WTC11 (cell line): ENCODE measurements at regions not wholly inside any gene's neighbourhood (a gene's known extent, or its start where the extent isn't known, plus 50 kb on each side); places are given as distances from the start of the nearest gene placed in this dataset.

Source experiments
- ATAC-seq: fragments of 200-7000 bp; cut with Tn5 transposase; 2 replicates; pipeline ENCODE4 v1.10.0; 2021; ENCODE audit warnings: mild to moderate bottlenecking, moderate library complexity
- CTCF ChIA-PET: fragments of 300-600 bp; sonication (Branson Sonifier 250); formaldehyde crosslinking; loops from one replicate; lab custom pipeline; 2021; ENCODE audit warnings: antibody characterized with exemption; lab: Charles Lee
- POLR2A ChIA-PET: fragments of 350-600 bp; sonication (Branson Sonifier 250); formaldehyde crosslinking; loops from one replicate; lab custom pipeline; 2021; ENCODE audit warnings: antibody characterized with exemption; lab: Charles Lee
- DNase-seq: peaks from one replicate; pipeline ENCODE4 v3.0.0; 2021; ENCODE audit warnings: low spot score
- H3K27ac Mint-ChIP-seq: 2 replicates; pipeline ENCODE4 v1.8.0; 2021; ENCODE audit warnings: mixed read lengths
- H3K27me3 Mint-ChIP-seq: 2 replicates; pipeline ENCODE4 v1.8.0; 2021; ENCODE audit warnings: low read depth, mild to moderate bottlenecking, moderate library complexity, mixed read lengths
- H3K36me3 Mint-ChIP-seq: 2 replicates; pipeline ENCODE4 v1.8.0; 2021; ENCODE audit warnings: mixed read lengths
- H3K4me1 Mint-ChIP-seq: 2 replicates; pipeline ENCODE4 v1.8.0; 2022; ENCODE audit warnings: mixed read lengths
- H3K4me3 Mint-ChIP-seq: 2 replicates; pipeline ENCODE4 v1.8.0; 2021; ENCODE audit warnings: mild to moderate bottlenecking, moderate library complexity, mixed read lengths
- H3K9me3 Mint-ChIP-seq: 2 replicates; pipeline ENCODE4 v1.8.0; 2021; ENCODE audit warnings: mixed read lengths
- ATF1 ChIP-seq: sonication (generic); formaldehyde crosslinking; IDR thresholded peaks from 2 replicates; pipeline ENCODE4 v1.8.1; 2023; ENCODE audit warnings: mild to moderate bottlenecking, moderate library complexity, missing genetic modification reagents
- CBFB ChIP-seq: sonication (generic); formaldehyde crosslinking; IDR thresholded peaks from 2 replicates; pipeline ENCODE4 v1.8.1; 2022; ENCODE audit warnings: mild to moderate bottlenecking, low read depth, missing genetic modification reagents
- CDX4 ChIP-seq: fragments of 250-450 bp; sonication (Bioruptor Pico); IDR thresholded peaks from 2 replicates; pipeline ENCODE4 v1.9.0; 2021; ENCODE audit warnings: moderate library complexity, mild to moderate bottlenecking, inconsistent platforms, borderline replicate concordance
- CREM ChIP-seq: sonication (generic); formaldehyde crosslinking; IDR thresholded peaks from 2 replicates; pipeline ENCODE4 v1.8.1; 2022; ENCODE audit warnings: mild to moderate bottlenecking, missing genetic modification reagents, moderate library complexity
- EMX1 ChIP-seq: fragments of 250-450 bp; sonication (Bioruptor Pico); IDR thresholded peaks from 2 replicates; pipeline ENCODE4 v1.8.0; 2021; ENCODE audit warnings: mild to moderate bottlenecking
- ETV6 ChIP-seq: sonication (generic); formaldehyde crosslinking; IDR thresholded peaks from 2 replicates; pipeline ENCODE4 v1.8.1; 2022; ENCODE audit warnings: mild to moderate bottlenecking, missing genetic modification reagents
- FOXJ3 ChIP-seq: sonication (generic); formaldehyde crosslinking; IDR thresholded peaks from 2 replicates; pipeline ENCODE4 v1.9.0; 2021; ENCODE audit warnings: missing genetic modification reagents, mild to moderate bottlenecking, borderline replicate concordance
- GABPB1 ChIP-seq: sonication (generic); formaldehyde crosslinking; IDR thresholded peaks from 2 replicates; pipeline ENCODE4 v1.8.1; 2023; ENCODE audit warnings: mild to moderate bottlenecking, missing genetic modification reagents
- GTF2I ChIP-seq: fragments of 250-450 bp; sonication (Bioruptor Pico); conservative IDR thresholded peaks from 2 replicates; pipeline ENCODE4 v1.4.0; 2021; ENCODE audit warnings: mild to moderate bottlenecking
- HMGXB4 ChIP-seq: sonication (generic); formaldehyde crosslinking; IDR thresholded peaks from 2 replicates; pipeline ENCODE4 v1.8.1; 2023; ENCODE audit warnings: mild to moderate bottlenecking, moderate library complexity, missing genetic modification reagents
- IRF2 ChIP-seq: sonication (generic); formaldehyde crosslinking; IDR thresholded peaks from 2 replicates; pipeline ENCODE4 v1.8.0; 2022; ENCODE audit warnings: low read depth, missing genetic modification reagents, borderline replicate concordance
- MXD4 ChIP-seq: fragments of 250-450 bp; sonication (Bioruptor Pico); IDR thresholded peaks from 2 replicates; pipeline ENCODE4 v1.8.0; 2021; ENCODE audit warnings: mild to moderate bottlenecking, moderate library complexity, borderline replicate concordance
- MYBL2 ChIP-seq: sonication (generic); formaldehyde crosslinking; IDR thresholded peaks from 2 replicates; pipeline ENCODE4 v1.8.1; 2023; ENCODE audit warnings: mild to moderate bottlenecking, moderate library complexity, missing genetic modification reagents
- NR2C2 ChIP-seq: sonication (generic); formaldehyde crosslinking; IDR thresholded peaks from 2 replicates; pipeline ENCODE4 v1.8.0; 2022; ENCODE audit warnings: mild to moderate bottlenecking, missing genetic modification reagents
- RELA ChIP-seq: sonication (generic); formaldehyde crosslinking; IDR thresholded peaks from 2 replicates; pipeline ENCODE4 v1.8.1; 2022; ENCODE audit warnings: missing genetic modification reagents, mild to moderate bottlenecking, borderline replicate concordance
- SMAD3 ChIP-seq: sonication (generic); formaldehyde crosslinking; IDR thresholded peaks from 2 replicates; pipeline ENCODE4 v1.8.0; 2022; ENCODE audit warnings: missing genetic modification reagents, mild to moderate bottlenecking, borderline replicate concordance
- STAT6 ChIP-seq: sonication (generic); formaldehyde crosslinking; conservative IDR thresholded peaks from 2 replicates; pipeline ENCODE4 v1.8.1; 2023; ENCODE audit warnings: mild to moderate bottlenecking, low read depth, missing genetic modification reagents, moderate library complexity
- TCF7 ChIP-seq: sonication (generic); formaldehyde crosslinking; IDR thresholded peaks from 2 replicates; pipeline ENCODE4 v1.8.0; 2022; ENCODE audit warnings: mild to moderate bottlenecking, low read depth, missing genetic modification reagents, moderate library complexity
- TEAD4 ChIP-seq: sonication (generic); formaldehyde crosslinking; IDR thresholded peaks from 2 replicates; pipeline ENCODE4 v1.8.0; 2022; ENCODE audit warnings: mild to moderate bottlenecking, missing genetic modification reagents
- TP53 ChIP-seq: sonication (generic); formaldehyde crosslinking; IDR thresholded peaks from 2 replicates; pipeline ENCODE4 v1.8.1; 2023; ENCODE audit warnings: mild to moderate bottlenecking, missing genetic modification reagents
- ZBTB21 ChIP-seq: sonication (generic); formaldehyde crosslinking; IDR thresholded peaks from 2 replicates; pipeline ENCODE4 v1.8.1; 2023; ENCODE audit warnings: mild to moderate bottlenecking, missing genetic modification reagents, borderline replicate concordance
- ZNF138 ChIP-seq: sonication (generic); formaldehyde crosslinking; conservative IDR thresholded peaks from 2 replicates; pipeline ENCODE4 v1.8.1; 2022; ENCODE audit warnings: mild to moderate bottlenecking, moderate library complexity, missing genetic modification reagents
- ZNF232 ChIP-seq: sonication (generic); formaldehyde crosslinking; IDR thresholded peaks from 2 replicates; pipeline ENCODE4 v1.8.0; 2022; ENCODE audit warnings: mild to moderate bottlenecking, missing genetic modification reagents
- ZNF263 ChIP-seq: sonication (generic); formaldehyde crosslinking; IDR thresholded peaks from 2 replicates; pipeline ENCODE4 v1.8.1; 2022; ENCODE audit warnings: low read depth, mild to moderate bottlenecking, moderate library complexity, missing genetic modification reagents
- ZNF532 ChIP-seq: fragments of 250-450 bp; sonication (Bioruptor Pico); IDR thresholded peaks from 2 replicates; pipeline ENCODE4 v1.9.0; 2021; ENCODE audit warnings: mild to moderate bottlenecking, borderline replicate concordance
- ZSCAN18 ChIP-seq: fragments of 250-450 bp; sonication (Bioruptor Pico); IDR thresholded peaks from 2 replicates; pipeline ENCODE4 v2.1.2; 2022; ENCODE audit warnings: mild to moderate bottlenecking, moderate library complexity

- TF ChIP-seq ZSCAN18, result no peak
- TF ChIP-seq MXD4 (CRISPR knock-in tag), result no peak
- no peak for TF ChIP-seq STAT6 (CRISPR knock-in tag)
- no peak for TF ChIP-seq CREM
- no peak for TF ChIP-seq EMX1 (CRISPR knock-in tag)
- TF ChIP-seq ZNF138, result no peak
- TF ChIP-seq GTF2I, result no peak
- TF ChIP-seq HMGXB4 (CRISPR knock-in tag), result no peak
- TF ChIP-seq, all 79 proteins: peak for 0
These were observed 109.5 kb upstream of the ADRA2C start (continued) for GRCh38 chr4:3656416-3657356.

- peak; percentile 86 for ATAC-seq
- no peak for TF ChIP-seq RELA (CRISPR knock-in tag)
- no peak for TF ChIP-seq MYBL2 (CRISPR knock-in tag)
- no peak for TF ChIP-seq EMX1 (CRISPR knock-in tag)
- TF ChIP-seq NR2C2 (CRISPR knock-in tag), result no peak
- TF ChIP-seq ZNF532 (CRISPR knock-in tag), result no peak
- no peak for TF ChIP-seq CDX4
- TF ChIP-seq ETV6 (CRISPR knock-in tag), result no peak
- no peak for TF ChIP-seq ZNF263 (CRISPR knock-in tag)
- TF ChIP-seq CBFB (CRISPR knock-in tag), result no peak
- TF ChIP-seq TCF7 (CRISPR knock-in tag), result no peak
- TF ChIP-seq ATF1 (CRISPR knock-in tag), result no peak
- TF ChIP-seq IRF2 (CRISPR knock-in tag), result no peak
- TF ChIP-seq ZNF232 (CRISPR knock-in tag), result no peak
- no peak for TF ChIP-seq TP53 (CRISPR knock-in tag)
- no peak for TF ChIP-seq GABPB1 (CRISPR knock-in tag)
- TF ChIP-seq ZBTB21, result no peak
- TF ChIP-seq FOXJ3 (CRISPR knock-in tag), result no peak
- TF ChIP-seq TEAD4 (CRISPR knock-in tag), result no peak
- TF ChIP-seq SMAD3, result no peak
- CTCF ChIA-PET, result interaction anchor here (0.6 to 1.4 kb wide), 2 partner anchors 35 to 40 kb away, joined by 3 to 4 read pairs; no protein-coding TSS in a partner anchor
- POLR2A ChIA-PET, result no interaction called here
- no peaks in the 10 kb centered on the region for H3K36me3 Mint-ChIP-seq
- no peaks in the 10 kb centered on the region for H3K27me3 Mint-ChIP-seq
- H3K27ac Mint-ChIP-seq, result no peak overlapping the region
- peak; percentile 34 for DNase-seq
- H3K4me3 Mint-ChIP-seq, result no peak overlapping the region
- peaks cover 17% of the 10 kb centered on the region for H3K4me1 Mint-ChIP-seq
- H3K9me3 Mint-ChIP-seq, result no peaks in the 10 kb centered on the region
These were observed 110.2 kb upstream of the ADRA2C start for GRCh38 chr4:3655963-3656362.
